OCI-LY7 (cell line): ENCODE measurements at regions not wholly inside any gene's neighbourhood (a gene's known extent, or its start where the extent isn't known, plus 50 kb on each side); places are given as distances from the start of the nearest gene placed in this dataset.

Experiments used
- CTCF ChIP-seq: fragments of 200-600 bp; sonication (generic); conservative IDR thresholded peaks from 2 replicates; pipeline ENCODE4 v1.5.1; 2014; ENCODE audit warnings: mild to moderate bottlenecking, antibody characterized with exemption, low read length, moderate library complexity, mixed read lengths
- EZH2phosphoT487 ChIP-seq: fragments of 200-600 bp; sonication (generic); IDR thresholded peaks from 2 replicates; pipeline ENCODE4 v1.6.1; 2018; ENCODE audit warnings: low read depth, borderline replicate concordance, mild to moderate bottlenecking, mixed run types, antibody characterized with exemption, low read length, moderate library complexity, mixed read lengths

- TF ChIP-seq CTCF: no peak
- TF ChIP-seq EZH2phosphoT487: no peak
These were observed 1442.6 kb downstream of the SLITRK5 start for GRCh38 chr13:89113744-89114143.
